ENCODE measurements at regions not wholly inside any gene's neighbourhood (a gene's known extent, or its start where the extent isn't known, plus 50 kb on each side); places are given as distances from the start of the nearest gene placed in this dataset.

- TF ChIP-seq CTCF (IDR thresholded peaks at IDR 0.05) (no peak), POLR2A (IDR thresholded peaks at IDR 0.05) (no peak), POLR2AphosphoS5 (IDR thresholded peaks at IDR 0.05) (no peak)
Measured at GRCh38 chr21:22728091-22728490, 1729.9 kb downstream of the NCAM2 start.

Measured in breast epithelium (tissue), 3 donors.